Lower leg skin (tissue), 4 donors: ENCODE measurements at regions not wholly inside any gene's neighbourhood (a gene's known extent, or its start where the extent isn't known, plus 50 kb on each side); places are given as distances from the start of the nearest gene placed in this dataset.

Experiments
- DNase-seq, 2 donors: peaks; one replicate each; pipeline ENCODE4 v3.0.0-alpha.2; 2019; ENCODE audit warnings: low spot score in 2 of 2
- H3K4me3 ChIP-seq: fragments of 200-600 bp; sonication (generic); 2 replicates; pipeline ENCODE4 v1.5.1; 2017; ENCODE audit warnings: mild to moderate bottlenecking, low read depth; ENCODE audit not compliant: poor library complexity, severe bottlenecking
- POLR2A ChIP-seq, 2 donors: fragments of 450-650 bp; IDR thresholded peaks; one replicate each; pipeline ENCODE4 v1.6.1; 2016 to 2017; ENCODE audit warnings: antibody characterized with exemption in 2 of 2, mild to moderate bottlenecking in 1 of 2, moderate library complexity in 1 of 2
- WGBS, 2 donors: methylation state at CpG; one replicate each; pipeline ENCODE4 v1.1.5; 2018; 5-methylcytosine and 5-hydroxymethylcytosine counted together
- intact Hi-C: fragments of 100-400 bp; cut with DNase I; formaldehyde crosslinking; loops from one replicate; pipeline ENCODE4 v1.15.0; 2023; ENCODE audit warnings: low total_unique reads
- TF ChIP-seq, protein P1 (sequence below), 3 donors: fragments of 450-650 bp; IDR thresholded peaks; one replicate each; pipeline ENCODE4 v1.5.1; 2016; ENCODE audit warnings: antibody characterized with exemption in 3 of 3, mild to moderate bottlenecking in 3 of 3, moderate library complexity in 2 of 3

GRCh38 chr11:100543386-100543785 lies 143.7 kb upstream of the ARHGAP42 start:
- TF ChIP-seq, protein P1, sequence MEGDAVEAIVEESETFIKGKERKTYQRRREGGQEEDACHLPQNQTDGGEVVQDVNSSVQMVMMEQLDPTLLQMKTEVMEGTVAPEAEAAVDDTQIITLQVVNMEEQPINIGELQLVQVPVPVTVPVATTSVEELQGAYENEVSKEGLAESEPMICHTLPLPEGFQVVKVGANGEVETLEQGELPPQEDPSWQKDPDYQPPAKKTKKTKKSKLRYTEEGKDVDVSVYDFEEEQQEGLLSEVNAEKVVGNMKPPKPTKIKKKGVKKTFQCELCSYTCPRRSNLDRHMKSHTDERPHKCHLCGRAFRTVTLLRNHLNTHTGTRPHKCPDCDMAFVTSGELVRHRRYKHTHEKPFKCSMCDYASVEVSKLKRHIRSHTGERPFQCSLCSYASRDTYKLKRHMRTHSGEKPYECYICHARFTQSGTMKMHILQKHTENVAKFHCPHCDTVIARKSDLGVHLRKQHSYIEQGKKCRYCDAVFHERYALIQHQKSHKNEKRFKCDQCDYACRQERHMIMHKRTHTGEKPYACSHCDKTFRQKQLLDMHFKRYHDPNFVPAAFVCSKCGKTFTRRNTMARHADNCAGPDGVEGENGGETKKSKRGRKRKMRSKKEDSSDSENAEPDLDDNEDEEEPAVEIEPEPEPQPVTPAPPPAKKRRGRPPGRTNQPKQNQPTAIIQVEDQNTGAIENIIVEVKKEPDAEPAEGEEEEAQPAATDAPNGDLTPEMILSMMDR (IDR thresholded peaks at IDR 0.05): no peak
- TF ChIP-seq POLR2A (IDR thresholded peaks at IDR 0.05): no peak
- intact Hi-C loops: no loop called here
- no peak for DNase-seq
- no peak overlapping the region for H3K4me3 ChIP-seq

- intact Hi-C loops: no loop called here
- DNase-seq: no peak
- TF ChIP-seq, protein P1 (IDR thresholded peaks at IDR 0.05): no peak
- TF ChIP-seq POLR2A (IDR thresholded peaks at IDR 0.05): no peak
- H3K4me3 ChIP-seq: no peak overlapping the region
- 67 to 81% methylated on average over 2 of the region's 2 CpGs for WGBS, 2 donors
Observed at GRCh38 chr11:100545556-100545955, 141.5 kb upstream of the ARHGAP42 start.

DNA sequence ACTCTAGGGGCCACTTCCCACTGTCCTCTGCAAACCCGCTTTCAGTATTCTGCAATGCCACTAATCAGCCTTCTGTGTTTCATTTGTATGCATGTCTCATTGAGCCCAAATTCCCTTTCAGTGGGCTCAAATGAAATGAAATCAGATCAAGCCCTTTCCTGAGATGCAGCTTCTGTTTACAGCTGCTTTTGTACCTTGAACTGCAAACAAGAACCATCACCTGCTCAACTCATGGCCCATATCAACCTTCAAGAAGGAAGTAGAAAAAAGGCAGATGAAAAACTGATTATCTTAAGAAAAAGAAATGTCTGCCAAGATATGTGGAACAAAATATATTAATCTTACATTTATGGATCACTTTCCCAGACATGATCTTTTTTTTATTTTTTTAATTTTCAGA lies 141.1 kb upstream of the ARHGAP42 start:
- TF ChIP-seq POLR2A (IDR thresholded peaks at IDR 0.05): no peak
- TF ChIP-seq, protein P1 (IDR thresholded peaks at IDR 0.05): no peak
- no peak overlapping the region for H3K4me3 ChIP-seq
- intact Hi-C loops: no loop called here
- DNase-seq: no peak
- 56 to 78% methylated on average over 1 of the region's 1 CpG for WGBS, 2 donors

DNA sequence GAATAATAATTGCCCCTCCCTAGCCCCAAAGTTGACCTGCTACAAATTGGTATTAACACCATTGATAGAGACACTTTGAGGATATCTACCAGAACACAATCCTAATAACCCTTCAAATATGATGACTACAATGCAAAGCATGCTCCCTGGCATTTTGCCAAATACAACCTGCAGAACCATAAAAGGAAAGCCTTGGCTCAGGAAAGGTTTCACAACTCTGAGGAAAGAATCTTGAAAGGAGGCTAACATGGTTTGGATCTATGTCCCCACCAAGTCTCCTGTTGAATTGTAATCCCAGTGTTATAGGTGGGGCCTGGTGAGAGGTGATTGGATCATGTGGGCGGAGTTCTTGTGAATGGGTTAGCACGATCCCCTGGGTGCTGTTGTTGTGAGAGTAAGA lies 140.4 kb upstream of the ARHGAP42 start:
- no peak for TF ChIP-seq POLR2A (IDR thresholded peaks at IDR 0.05)
- TF ChIP-seq, protein P1 (IDR thresholded peaks at IDR 0.05): no peak
- H3K4me3 ChIP-seq: no peak overlapping the region
- no peak for DNase-seq
- intact Hi-C loops: no loop called here
- WGBS, 2 donors: 70 to 88% methylated on average over 2 of the region's 2 CpGs

GRCh38 chr11:100550298-100550697 lies 136.8 kb upstream of the ARHGAP42 start:
- intact Hi-C loops: no loop called here
- 74 to 85% methylated on average over 2 of the region's 2 CpGs for WGBS, 2 donors
- TF ChIP-seq POLR2A (IDR thresholded peaks at IDR 0.05): no peak
- TF ChIP-seq, protein P1 (IDR thresholded peaks at IDR 0.05): no peak
- no peak overlapping the region for H3K4me3 ChIP-seq
- no peak for DNase-seq

- intact Hi-C loops: no loop called here
- TF ChIP-seq POLR2A (IDR thresholded peaks at IDR 0.05): no peak
- TF ChIP-seq, protein P1 (IDR thresholded peaks at IDR 0.05): no peak
- DNase-seq: no peak
- 37 to 43% methylated on average over 5 of the region's 5 CpGs for WGBS, 2 donors
- H3K4me3 ChIP-seq: no peak overlapping the region
Observed at GRCh38 chr11:100550912-100551632, 136.0 kb upstream of the ARHGAP42 start.
